HG03439 (cell line): ENCODE measurements at regions not wholly inside any gene's neighbourhood (a gene's known extent, or its start where the extent isn't known, plus 50 kb on each side); places are given as distances from the start of the nearest gene placed in this dataset.
A peak's percentile ranks its signal among the peaks of the same experiment; 100 is the strongest.
"Not testable (repeated sequence)": the region's sequence is repeated elsewhere in the genome, so short reads cannot be mapped to it uniquely, and the experiment has no call there.

Source experiments
- ATAC-seq: cut with Tn5 transposase; IDR thresholded peaks from one replicate; pipeline ENCODE4 v1.9.1; 2021; ENCODE audit warnings: mild to moderate bottlenecking, moderate library complexity; ENCODE audit not compliant: unreplicated experiment

GRCh38 chr4:86522349-86522748 is 71.8 kb upstream of the PTPN13 start:
- no peak for ATAC-seq

DNA sequence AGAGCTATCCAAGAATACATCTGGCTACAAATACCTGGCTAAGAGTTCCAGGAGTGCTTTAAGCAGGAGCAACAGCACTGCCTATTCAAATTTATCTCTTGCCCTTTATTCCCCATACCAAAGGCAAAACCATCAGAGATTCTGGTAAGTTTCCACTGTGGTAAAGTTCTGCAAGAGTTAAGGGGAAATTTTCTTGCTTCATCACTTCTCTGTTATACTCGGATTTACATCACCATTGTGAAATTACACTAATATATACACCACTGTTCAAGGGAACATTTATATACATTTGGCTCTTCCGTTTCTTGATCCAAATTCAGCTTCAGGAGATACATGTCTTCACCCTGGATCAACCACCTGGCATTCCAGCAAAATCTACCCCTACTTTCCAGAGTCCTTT is 70.8 kb upstream of the PTPN13 start:
- no peak for ATAC-seq

DNA sequence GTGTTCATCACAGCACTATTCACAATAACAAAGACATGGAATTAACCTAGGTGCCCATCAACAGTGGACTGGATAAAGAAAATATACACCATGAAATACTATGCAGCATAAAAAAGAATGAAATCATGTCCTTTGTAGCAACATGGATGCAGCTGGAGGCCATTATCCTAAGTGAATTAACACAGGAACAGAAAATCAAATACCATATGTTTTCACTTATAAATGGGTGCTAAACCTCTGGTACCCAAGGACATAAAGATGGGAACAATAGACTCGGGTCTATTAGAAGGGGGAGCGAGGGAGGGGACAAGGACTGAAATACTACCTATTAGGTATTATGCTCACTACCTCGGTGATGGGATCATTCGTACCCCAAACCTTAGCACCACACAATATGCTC is 66.4 kb upstream of the PTPN13 start:
- not testable (repeated sequence) for ATAC-seq

- no peak for ATAC-seq
These were observed 64.7 kb upstream of the PTPN13 start for GRCh38 chr4:86529436-86529835.

- peak; percentile 61 for ATAC-seq
These were observed 63.9 kb upstream of the PTPN13 start for GRCh38 chr4:86530183-86530582.

GRCh38 chr4:86531440-86531839 is 62.7 kb upstream of the PTPN13 start:
- ATAC-seq = no peak

DNA sequence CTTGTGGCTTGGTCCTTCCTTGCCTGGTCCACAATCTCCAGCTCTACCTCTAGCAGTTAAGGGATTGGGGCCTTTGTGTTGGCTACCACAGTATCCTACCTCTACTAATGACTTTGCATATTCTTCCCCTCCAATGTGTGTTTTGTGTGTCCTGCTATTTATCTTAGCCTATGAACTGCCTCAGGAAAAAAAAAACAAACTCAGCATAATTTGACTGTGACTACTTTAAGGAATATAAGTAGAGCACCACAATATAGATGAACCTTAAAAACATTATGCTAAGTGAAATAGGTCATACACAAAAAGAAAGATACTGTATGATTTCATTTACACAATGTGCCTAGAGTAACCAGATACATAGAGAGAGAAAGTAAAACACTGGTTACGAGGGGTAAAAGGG is 61.3 kb upstream of the PTPN13 start:
- no peak for ATAC-seq

- no peak for ATAC-seq
These were observed 58.0 kb upstream of the PTPN13 start for GRCh38 chr4:86536151-86536550.

- no peak for ATAC-seq
These were observed 51.6 kb upstream of the PTPN13 start for GRCh38 chr4:86542319-86543027.

- ATAC-seq = no peak
These were observed 51.0 kb upstream of the PTPN13 start for GRCh38 chr4:86543080-86543479.

- no peak for ATAC-seq
These were observed 50.4 kb upstream of the PTPN13 start for GRCh38 chr4:86543560-86544309.

- ATAC-seq = peak; percentile 89
These were observed 49.7 kb upstream of the PTPN13 start for GRCh38 chr4:86544310-86544966.
